ENCODE measurements at regions not wholly inside any gene's neighbourhood (a gene's known extent, or its start where the extent isn't known, plus 50 kb on each side); places are given as distances from the start of the nearest gene placed in this dataset.

GRCh38 chr2:196464311-196464710 lies 175.2 kb upstream of the CCDC150 start:
- TF ChIP-seq POLR2A (IDR thresholded peaks at IDR 0.05) (no peak), EP300 (IDR thresholded peaks at IDR 0.05) (no peak)
- TF ChIP-seq, protein P1, sequence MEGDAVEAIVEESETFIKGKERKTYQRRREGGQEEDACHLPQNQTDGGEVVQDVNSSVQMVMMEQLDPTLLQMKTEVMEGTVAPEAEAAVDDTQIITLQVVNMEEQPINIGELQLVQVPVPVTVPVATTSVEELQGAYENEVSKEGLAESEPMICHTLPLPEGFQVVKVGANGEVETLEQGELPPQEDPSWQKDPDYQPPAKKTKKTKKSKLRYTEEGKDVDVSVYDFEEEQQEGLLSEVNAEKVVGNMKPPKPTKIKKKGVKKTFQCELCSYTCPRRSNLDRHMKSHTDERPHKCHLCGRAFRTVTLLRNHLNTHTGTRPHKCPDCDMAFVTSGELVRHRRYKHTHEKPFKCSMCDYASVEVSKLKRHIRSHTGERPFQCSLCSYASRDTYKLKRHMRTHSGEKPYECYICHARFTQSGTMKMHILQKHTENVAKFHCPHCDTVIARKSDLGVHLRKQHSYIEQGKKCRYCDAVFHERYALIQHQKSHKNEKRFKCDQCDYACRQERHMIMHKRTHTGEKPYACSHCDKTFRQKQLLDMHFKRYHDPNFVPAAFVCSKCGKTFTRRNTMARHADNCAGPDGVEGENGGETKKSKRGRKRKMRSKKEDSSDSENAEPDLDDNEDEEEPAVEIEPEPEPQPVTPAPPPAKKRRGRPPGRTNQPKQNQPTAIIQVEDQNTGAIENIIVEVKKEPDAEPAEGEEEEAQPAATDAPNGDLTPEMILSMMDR (IDR thresholded peaks at IDR 0.05): no peak

Data from ovary (tissue), 3 donors.